HepG2 (cell line): ENCODE measurements at regions not wholly inside any gene's neighbourhood (a gene's known extent, or its start where the extent isn't known, plus 50 kb on each side); places are given as distances from the start of the nearest gene placed in this dataset.

Source experiments
- ATAC-seq: fragments of 200-7000 bp; cut with Tn5 transposase; 3 replicates; pipeline ENCODE4 v1.9.1; 2020; ENCODE audit warnings: mild to moderate bottlenecking, moderate library complexity
- BruUV-seq: library from RNA; stranded (reverse); fragments of 400-500 nt; replicated peaks from 2 replicates; lab custom pipeline; 2021; lab: Mats Ljungman, UMichigan
- CTCF ChIA-PET: fragments of 300-600 bp; formaldehyde crosslinking; extraction: SDS; loops from one replicate; lab custom pipeline; 2021; ENCODE audit warnings: low total read pairs, inconsistent platforms, low intra/inter-chr PET ratio; lab: Yijun Ruan, JAX
- POLR2A ChIA-PET: fragments of 350-600 bp; sonication (Branson Sonifier 250); formaldehyde crosslinking; loops from one replicate; lab custom pipeline; 2020; ENCODE audit warnings: antibody characterized with exemption, inconsistent platforms; lab: Yijun Ruan, JAX
- DNase-seq: peaks from one replicate; pipeline ENCODE4 v3.0.0-alpha.2; 2015; ENCODE audit warnings: low spot score
- FAIRE-seq: peaks from 3 replicates; lab custom pipeline; 2011; peaks lifted over from hg19 to GRCh38; lab: Jason Lieb, UNC
- H2AFZ ChIP-seq: one replicate; pipeline ENCODE4 v1.6.1; 2011; ENCODE audit warnings: low read length, inconsistent platforms
- H3K27ac ChIP-seq: fragments of 300-600 bp; 3 replicates; pipeline ENCODE4 v1.8.0; 2011; ENCODE audit warnings: mixed run types, mild to moderate bottlenecking, mixed read lengths, low read length, inconsistent platforms; ENCODE audit not compliant: insufficient read depth; ENCODE audit errors: extremely low read length
- H3K27me3 ChIP-seq, 2 experiments: fragments of 200-600 bp in 1 of 2; 2 replicates in 1 of 2; 3 replicates in 1 of 2; pipeline versions ENCODE4 v1.6.0 to v1.8.0; 2011; ENCODE audit warnings: low read length in 2 of 2, mild to moderate bottlenecking in 2 of 2, moderate library complexity in 2 of 2, inconsistent platforms in 1 of 2; ENCODE audit not compliant: insufficient read depth in 2 of 2, control insufficient read depth in 1 of 2
- H3K36me3 ChIP-seq, 2 experiments: fragments of 200-600 bp in 1 of 2; replicated peaks in 1 of 2; 2 replicates in 1 of 2; 3 replicates in 1 of 2; pipeline versions ENCODE4 v1.5.1 to v1.8.0; 2011; ENCODE audit warnings: low read length in 2 of 2, inconsistent platforms in 1 of 2; ENCODE audit not compliant: insufficient read depth in 2 of 2, control insufficient read depth in 1 of 2
- H3K4me1 ChIP-seq: 2 replicates; pipeline ENCODE4 v1.5.1; 2012; ENCODE audit warnings: low read length, inconsistent platforms; ENCODE audit not compliant: insufficient read depth
- H3K4me2 ChIP-seq: 2 replicates; pipeline ENCODE4 v1.6.0; 2011; ENCODE audit warnings: low read depth, low read length, inconsistent platforms
- H3K4me3 ChIP-seq, 3 experiments: fragments of 200-600 bp in 1 of 3; sonication (generic), shearing (Covaris generic) in 1 of 3; replicated peaks in 1 of 3; 2 replicates each; pipeline ENCODE4 v1.5.1; 2011 to 2016; ENCODE audit warnings: low read length in 3 of 3, inconsistent platforms in 2 of 3, low read depth in 2 of 3, mild to moderate bottlenecking in 2 of 3, control low read depth in 1 of 3, mixed read lengths in 1 of 3; ENCODE audit not compliant: insufficient read depth in 1 of 3
- H3K79me2 ChIP-seq: one replicate; pipeline ENCODE4 v1.6.1; 2011; ENCODE audit warnings: low read length, inconsistent platforms; ENCODE audit not compliant: insufficient read depth
- H3K9ac ChIP-seq: 2 replicates; pipeline ENCODE4 v1.6.0; 2011; ENCODE audit warnings: mild to moderate bottlenecking, low read depth, low read length, inconsistent platforms; ENCODE audit not compliant: insufficient read depth
- H3K9me3 ChIP-seq: 2 replicates; pipeline ENCODE4 v1.5.1; 2012; ENCODE audit warnings: mild to moderate bottlenecking, low read length
- H4K20me1 ChIP-seq: 2 replicates; pipeline ENCODE4 v1.6.0; 2011; ENCODE audit warnings: inconsistent platforms, mild to moderate bottlenecking, low read length, moderate library complexity; ENCODE audit not compliant: insufficient read depth
- FOSL1 ChIP-seq: sonication (generic); formaldehyde crosslinking; IDR thresholded peaks from 2 replicates; pipeline ENCODE4 v1.9.0; 2021; ENCODE audit warnings: missing genetic modification reagents, borderline replicate concordance
- GTF3A ChIP-seq: sonication (generic); formaldehyde crosslinking; conservative IDR thresholded peaks from 2 replicates; pipeline ENCODE4 v1.4.0; 2020; ENCODE audit warnings: mild to moderate bottlenecking, missing genetic modification reagents
- IRX3 ChIP-seq: sonication (generic); formaldehyde crosslinking; IDR thresholded peaks from 2 replicates; pipeline ENCODE4 v1.8.1; 2023; ENCODE audit warnings: mild to moderate bottlenecking, low read depth, missing genetic modification reagents, borderline replicate concordance
- ISX ChIP-seq: sonication (generic); formaldehyde crosslinking; conservative IDR thresholded peaks from 2 replicates; pipeline ENCODE4 v1.5.0; 2020; ENCODE audit warnings: missing genetic modification reagents
- KDM4B ChIP-seq: sonication (generic); formaldehyde crosslinking; IDR thresholded peaks from 2 replicates; pipeline ENCODE4 v1.4.0; 2020; ENCODE audit warnings: missing genetic modification reagents
- MED1 ChIP-seq: sonication (generic); formaldehyde crosslinking; IDR thresholded peaks from 2 replicates; pipeline ENCODE4 v1.4.0; 2020; ENCODE audit warnings: missing genetic modification reagents
- RBAK ChIP-seq: sonication (generic); formaldehyde crosslinking; IDR thresholded peaks from 2 replicates; pipeline ENCODE4 v1.5.1; 2020; ENCODE audit warnings: mild to moderate bottlenecking, missing genetic modification reagents
- SNAPC2 ChIP-seq: sonication (generic); formaldehyde crosslinking; IDR thresholded peaks from 2 replicates; pipeline ENCODE4 v1.8.1; 2022; ENCODE audit warnings: mild to moderate bottlenecking, missing genetic modification reagents
- ZNF441 ChIP-seq: sonication (generic); formaldehyde crosslinking; IDR thresholded peaks from 2 replicates; pipeline ENCODE4 v1.7.0; 2021; ENCODE audit warnings: missing genetic modification reagents, borderline replicate concordance
- ZNF839 ChIP-seq: sonication (generic); formaldehyde crosslinking; IDR thresholded peaks from 2 replicates; pipeline ENCODE4 v1.4.0; 2020; ENCODE audit warnings: missing genetic modification reagents, mild to moderate bottlenecking, borderline replicate concordance
- WGBS: methylation state at CpG from one replicate; pipeline ENCODE4 v1.1.6; 2017; ENCODE audit warnings: low lambda C conversion rate; 5-methylcytosine and 5-hydroxymethylcytosine counted together
- in situ Hi-C: cut with HindIII; loops from 2 replicates; pipeline ENCODE4 v1.10.0; 2017; ENCODE audit warnings: low pct_unique_long_range_greater_than_20kb; ENCODE audit not compliant: extremely low pct_ligation_motif_present
- intact Hi-C: fragments of 100-400 bp; cut with micrococcal nuclease; formaldehyde crosslinking; loops from one replicate; pipeline ENCODE4 v1.10.0; 2022; ENCODE audit not compliant: unreplicated experiment
- TF ChIP-seq, protein P1 (sequence below): sonication (generic); formaldehyde crosslinking; IDR thresholded peaks from 2 replicates; pipeline ENCODE4 v1.4.0; 2020; ENCODE audit warnings: missing genetic modification reagents, borderline replicate concordance
- TF ChIP-seq, protein P2 (sequence below): sonication (generic); formaldehyde crosslinking; IDR thresholded peaks from 2 replicates; pipeline ENCODE4 v1.4.0; 2020; ENCODE audit warnings: missing genetic modification reagents
- TF ChIP-seq, protein P3 (sequence below): fragments of 450-650 bp; IDR thresholded peaks from 2 replicates; pipeline ENCODE4 v1.6.1; 2017

DNA sequence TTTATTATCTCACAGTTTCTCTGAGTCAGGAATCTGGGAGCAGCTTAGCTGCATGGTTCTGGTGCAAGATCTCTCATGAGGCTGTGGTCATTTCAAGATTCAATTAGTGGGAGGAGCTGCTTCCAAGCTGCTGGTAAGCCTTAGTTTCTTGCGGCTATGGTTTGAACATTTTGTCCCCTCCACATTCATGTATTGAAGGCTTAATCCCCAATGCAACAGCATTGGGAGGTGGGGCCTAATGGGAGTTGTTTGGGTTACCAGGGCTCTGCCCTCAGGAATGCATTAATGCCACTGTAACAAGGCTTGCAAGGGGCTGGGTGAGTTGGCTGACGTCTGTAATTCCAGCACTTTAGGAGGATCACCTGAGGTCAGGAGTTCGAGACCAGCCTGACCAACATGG, 272.9 kb downstream of the UTP18 start:
- Histone ChIP-seq H4K20me1 (no peaks in the 10 kb centered on the region; the same call in 1 of the 2 replicates), H3K79me2 (no peaks in the 10 kb centered on the region), H2AFZ (no peak overlapping the region), H3K4me2 (no peak overlapping the region), H3K36me3 (no peaks in the 10 kb centered on the region)
- in situ Hi-C loops (loop anchor here (25.0 kb wide), 1 partner anchor 146 kb away; no protein-coding TSS in a partner anchor), intact Hi-C loops (no loop called here)
- CTCF ChIA-PET = no interaction called here
- ATAC-seq = no peak
- WGBS = 10% methylated on average over 3 of the region's 3 CpGs
- TF ChIP-seq, protein P1, sequence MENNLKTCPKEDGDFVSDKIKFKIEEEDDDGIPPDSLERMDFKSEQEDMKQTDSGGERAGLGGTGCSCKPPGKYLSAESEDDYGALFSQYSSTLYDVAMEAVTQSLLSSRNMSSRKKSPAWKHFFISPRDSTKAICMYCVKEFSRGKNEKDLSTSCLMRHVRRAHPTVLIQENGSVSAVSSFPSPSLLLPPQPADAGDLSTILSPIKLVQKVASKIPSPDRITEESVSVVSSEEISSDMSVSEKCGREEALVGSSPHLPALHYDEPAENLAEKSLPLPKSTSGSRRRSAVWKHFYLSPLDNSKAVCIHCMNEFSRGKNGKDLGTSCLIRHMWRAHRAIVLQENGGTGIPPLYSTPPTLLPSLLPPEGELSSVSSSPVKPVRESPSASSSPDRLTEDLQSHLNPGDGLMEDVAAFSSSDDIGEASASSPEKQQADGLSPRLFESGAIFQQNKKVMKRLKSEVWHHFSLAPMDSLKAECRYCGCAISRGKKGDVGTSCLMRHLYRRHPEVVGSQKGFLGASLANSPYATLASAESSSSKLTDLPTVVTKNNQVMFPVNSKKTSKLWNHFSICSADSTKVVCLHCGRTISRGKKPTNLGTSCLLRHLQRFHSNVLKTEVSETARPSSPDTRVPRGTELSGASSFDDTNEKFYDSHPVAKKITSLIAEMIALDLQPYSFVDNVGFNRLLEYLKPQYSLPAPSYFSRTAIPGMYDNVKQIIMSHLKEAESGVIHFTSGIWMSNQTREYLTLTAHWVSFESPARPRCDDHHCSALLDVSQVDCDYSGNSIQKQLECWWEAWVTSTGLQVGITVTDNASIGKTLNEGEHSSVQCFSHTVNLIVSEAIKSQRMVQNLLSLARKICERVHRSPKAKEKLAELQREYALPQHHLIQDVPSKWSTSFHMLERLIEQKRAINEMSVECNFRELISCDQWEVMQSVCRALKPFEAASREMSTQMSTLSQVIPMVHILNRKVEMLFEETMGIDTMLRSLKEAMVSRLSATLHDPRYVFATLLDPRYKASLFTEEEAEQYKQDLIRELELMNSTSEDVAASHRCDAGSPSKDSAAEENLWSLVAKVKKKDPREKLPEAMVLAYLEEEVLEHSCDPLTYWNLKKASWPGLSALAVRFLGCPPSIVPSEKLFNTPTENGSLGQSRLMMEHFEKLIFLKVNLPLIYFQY (CRISPR knock-in tag) = no peak
- no peak for TF ChIP-seq IRX3
- TF ChIP-seq RBAK (CRISPR knock-in tag) = no peak
- TF ChIP-seq, protein P2, sequence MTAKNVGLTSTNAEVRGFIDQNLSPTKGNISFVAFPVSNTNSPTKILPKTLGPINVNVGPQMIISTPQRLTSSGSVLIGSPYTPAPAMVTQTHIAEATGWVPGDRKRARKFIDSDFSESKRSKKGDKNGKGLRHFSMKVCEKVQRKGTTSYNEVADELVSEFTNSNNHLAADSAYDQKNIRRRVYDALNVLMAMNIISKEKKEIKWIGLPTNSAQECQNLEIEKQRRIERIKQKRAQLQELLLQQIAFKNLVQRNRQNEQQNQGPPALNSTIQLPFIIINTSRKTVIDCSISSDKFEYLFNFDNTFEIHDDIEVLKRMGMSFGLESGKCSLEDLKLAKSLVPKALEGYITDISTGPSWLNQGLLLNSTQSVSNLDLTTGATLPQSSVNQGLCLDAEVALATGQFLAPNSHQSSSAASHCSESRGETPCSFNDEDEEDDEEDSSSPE = no peak
- TF ChIP-seq FOSL1 = no peak
- TF ChIP-seq SNAPC2 = no peak
- TF ChIP-seq ZNF441 (CRISPR knock-in tag) = no peak
- TF ChIP-seq ZNF839 (CRISPR knock-in tag) = no peak
- no peak for TF ChIP-seq MED1
- TF ChIP-seq, protein P3, sequence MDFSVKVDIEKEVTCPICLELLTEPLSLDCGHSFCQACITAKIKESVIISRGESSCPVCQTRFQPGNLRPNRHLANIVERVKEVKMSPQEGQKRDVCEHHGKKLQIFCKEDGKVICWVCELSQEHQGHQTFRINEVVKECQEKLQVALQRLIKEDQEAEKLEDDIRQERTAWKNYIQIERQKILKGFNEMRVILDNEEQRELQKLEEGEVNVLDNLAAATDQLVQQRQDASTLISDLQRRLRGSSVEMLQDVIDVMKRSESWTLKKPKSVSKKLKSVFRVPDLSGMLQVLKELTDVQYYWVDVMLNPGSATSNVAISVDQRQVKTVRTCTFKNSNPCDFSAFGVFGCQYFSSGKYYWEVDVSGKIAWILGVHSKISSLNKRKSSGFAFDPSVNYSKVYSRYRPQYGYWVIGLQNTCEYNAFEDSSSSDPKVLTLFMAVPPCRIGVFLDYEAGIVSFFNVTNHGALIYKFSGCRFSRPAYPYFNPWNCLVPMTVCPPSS = no peak
- TF ChIP-seq GTF3A = no peak
- TF ChIP-seq KDM4B = no peak
- no peak for TF ChIP-seq ISX (CRISPR knock-in tag)
- TF ChIP-seq, all 625 proteins: peak for 0
- no TSS peak for BruUV-seq
- DNase-seq = no peak
- no peaks in the 10 kb centered on the region for H3K27me3 ChIP-seq
- POLR2A ChIA-PET = no interaction called here
- FAIRE-seq = no peak
- H3K27ac ChIP-seq = no peak overlapping the region
- no peaks in the 10 kb centered on the region for H3K4me1 ChIP-seq
- H3K9ac ChIP-seq = no peak overlapping the region
- H3K4me3 ChIP-seq = no peak overlapping the region
- no peaks in the 10 kb centered on the region for H3K9me3 ChIP-seq
